HG02759 (cell line): ENCODE measurements at regions not wholly inside any gene's neighbourhood (a gene's known extent, or its start where the extent isn't known, plus 50 kb on each side); places are given as distances from the start of the nearest gene placed in this dataset.

ENCODE experiments used
- ATAC-seq: cut with Tn5 transposase; IDR thresholded peaks from one replicate; pipeline ENCODE4 v1.9.1; 2021; ENCODE audit warnings: mild to moderate bottlenecking, moderate library complexity; ENCODE audit not compliant: unreplicated experiment

- no peak for ATAC-seq
These were observed 1514.8 kb downstream of the TBC1D22A start for GRCh38 chr22:48276994-48277867.

- no peak for ATAC-seq
These were observed 1513.0 kb downstream of the TBC1D22A start for GRCh38 chr22:48275412-48275811.

GRCh38 chr22:48270731-48271130, 1508.3 kb downstream of the TBC1D22A start:
- no peak for ATAC-seq

- no peak for ATAC-seq
These were observed 1506.5 kb downstream of the TBC1D22A start for GRCh38 chr22:48268771-48269552.

- no peak for ATAC-seq
These were observed 1505.8 kb downstream of the TBC1D22A start for GRCh38 chr22:48268293-48268692.

GRCh38 chr22:48267681-48268080, 1505.2 kb downstream of the TBC1D22A start:
- no peak for ATAC-seq

GRCh38 chr22:48265000-48265625, 1502.7 kb downstream of the TBC1D22A start:
- ATAC-seq, result no peak

- no peak for ATAC-seq
These were observed 1502.1 kb downstream of the TBC1D22A start for GRCh38 chr22:48264586-48264985.

- ATAC-seq, result no peak
These were observed 1501.4 kb downstream of the TBC1D22A start for GRCh38 chr22:48263791-48264351.

- no peak for ATAC-seq
These were observed 1500.9 kb downstream of the TBC1D22A start for GRCh38 chr22:48263431-48263765.

GRCh38 chr22:48262596-48263430, 1500.4 kb downstream of the TBC1D22A start:
- no peak for ATAC-seq

GRCh38 chr22:48261706-48262105, 1499.3 kb downstream of the TBC1D22A start:
- ATAC-seq, result no peak

- no peak for ATAC-seq
These were observed 1498.7 kb downstream of the TBC1D22A start for GRCh38 chr22:48261048-48261621.

GRCh38 chr22:48259991-48260670, 1497.7 kb downstream of the TBC1D22A start:
- ATAC-seq, result no peak

GRCh38 chr22:48258811-48259210, 1496.4 kb downstream of the TBC1D22A start:
- no peak for ATAC-seq

GRCh38 chr22:48258064-48258701, 1495.7 kb downstream of the TBC1D22A start:
- no peak for ATAC-seq

- ATAC-seq, result no peak
These were observed 1495.2 kb downstream of the TBC1D22A start for GRCh38 chr22:48257685-48258055.

GRCh38 chr22:48256776-48257684, 1494.6 kb downstream of the TBC1D22A start:
- no peak for ATAC-seq
